Breast epithelium (tissue), 3 donors: ENCODE measurements at regions not wholly inside any gene's neighbourhood (a gene's known extent, or its start where the extent isn't known, plus 50 kb on each side); places are given as distances from the start of the nearest gene placed in this dataset.

Experiments
- POLR2A ChIP-seq: fragments of 450-650 bp; IDR thresholded peaks from one replicate; pipeline ENCODE4 v1.6.1; 2016; ENCODE audit warnings: antibody characterized with exemption, mild to moderate bottlenecking, moderate library complexity
- POLR2AphosphoS5 ChIP-seq, 3 donors: sonication (generic); formaldehyde crosslinking; IDR thresholded peaks; one replicate each; pipeline ENCODE4 v1.6.1; 2017; ENCODE audit warnings: antibody characterized with exemption in 3 of 3
- TF ChIP-seq, protein P1 (sequence below), 3 donors: fragments of 450-650 bp; IDR thresholded peaks; one replicate each; pipeline ENCODE4 v1.5.1; 2016 to 2017; ENCODE audit warnings: antibody characterized with exemption in 3 of 3, mild to moderate bottlenecking in 3 of 3, moderate library complexity in 3 of 3

- TF ChIP-seq, protein P1, sequence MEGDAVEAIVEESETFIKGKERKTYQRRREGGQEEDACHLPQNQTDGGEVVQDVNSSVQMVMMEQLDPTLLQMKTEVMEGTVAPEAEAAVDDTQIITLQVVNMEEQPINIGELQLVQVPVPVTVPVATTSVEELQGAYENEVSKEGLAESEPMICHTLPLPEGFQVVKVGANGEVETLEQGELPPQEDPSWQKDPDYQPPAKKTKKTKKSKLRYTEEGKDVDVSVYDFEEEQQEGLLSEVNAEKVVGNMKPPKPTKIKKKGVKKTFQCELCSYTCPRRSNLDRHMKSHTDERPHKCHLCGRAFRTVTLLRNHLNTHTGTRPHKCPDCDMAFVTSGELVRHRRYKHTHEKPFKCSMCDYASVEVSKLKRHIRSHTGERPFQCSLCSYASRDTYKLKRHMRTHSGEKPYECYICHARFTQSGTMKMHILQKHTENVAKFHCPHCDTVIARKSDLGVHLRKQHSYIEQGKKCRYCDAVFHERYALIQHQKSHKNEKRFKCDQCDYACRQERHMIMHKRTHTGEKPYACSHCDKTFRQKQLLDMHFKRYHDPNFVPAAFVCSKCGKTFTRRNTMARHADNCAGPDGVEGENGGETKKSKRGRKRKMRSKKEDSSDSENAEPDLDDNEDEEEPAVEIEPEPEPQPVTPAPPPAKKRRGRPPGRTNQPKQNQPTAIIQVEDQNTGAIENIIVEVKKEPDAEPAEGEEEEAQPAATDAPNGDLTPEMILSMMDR (IDR thresholded peaks at IDR 0.05) = no peak
- TF ChIP-seq POLR2A (no peak), POLR2AphosphoS5 (IDR thresholded peaks at IDR 0.05) (no peak)
Observed at GRCh38 chr7:125675169-125675568, 745.5 kb upstream of the POT1 start.
